Mammary epithelial cell (primary cell): ENCODE measurements at regions not wholly inside any gene's neighbourhood (a gene's known extent, or its start where the extent isn't known, plus 50 kb on each side); places are given as distances from the start of the nearest gene placed in this dataset.

ENCODE experiments used
- EZH2 ChIP-seq: IDR thresholded peaks from 2 replicates; pipeline ENCODE4 v1.6.1; 2012; ENCODE audit warnings: low read length, inconsistent platforms, borderline replicate concordance
- TF ChIP-seq, protein P1 (sequence below), 2 donors: IDR thresholded peaks in 1 of 2; conservative IDR thresholded peaks in 1 of 2; 2 replicates each; pipeline ENCODE4 v1.5.1; 2011 to 2012; ENCODE audit warnings: inconsistent platforms in 2 of 2, low read length in 2 of 2, mild to moderate bottlenecking in 2 of 2, control low read depth in 1 of 2, low read depth in 1 of 2; ENCODE audit not compliant: insufficient read depth in 1 of 2; ENCODE audit errors: extremely low read depth in 1 of 2

DNA sequence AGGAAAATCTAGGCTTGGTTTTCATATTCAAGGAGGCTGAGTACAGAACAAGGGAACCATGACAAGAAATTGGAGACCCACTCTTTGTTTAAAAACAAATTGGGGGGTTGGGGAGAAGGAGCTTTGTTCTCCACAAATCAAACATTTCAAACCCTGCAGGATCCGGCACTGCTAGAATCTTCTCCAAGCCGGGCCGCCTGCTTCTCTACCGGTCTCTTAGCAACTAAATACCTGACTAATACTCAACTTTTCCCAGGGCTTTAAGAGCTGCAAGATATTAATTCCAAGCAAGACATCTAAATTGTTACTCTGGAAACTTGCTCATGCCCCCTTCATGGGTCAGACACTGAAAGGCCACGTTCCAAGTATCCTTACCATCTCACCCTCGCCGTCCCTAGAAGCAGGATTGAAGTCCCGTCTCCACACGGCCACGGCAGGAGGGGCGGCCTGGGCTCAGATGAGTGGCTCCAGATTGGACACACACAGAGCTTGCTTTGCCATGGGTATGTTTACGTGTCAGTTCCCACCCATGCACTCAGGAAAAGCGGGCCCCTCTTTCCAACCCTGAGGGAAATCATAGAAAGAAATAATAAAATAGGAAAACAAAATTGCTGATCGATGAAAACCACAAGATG lies 126.4 kb upstream of the CDH4 start:
- TF ChIP-seq EZH2 = no peak
- TF ChIP-seq, protein P1, sequence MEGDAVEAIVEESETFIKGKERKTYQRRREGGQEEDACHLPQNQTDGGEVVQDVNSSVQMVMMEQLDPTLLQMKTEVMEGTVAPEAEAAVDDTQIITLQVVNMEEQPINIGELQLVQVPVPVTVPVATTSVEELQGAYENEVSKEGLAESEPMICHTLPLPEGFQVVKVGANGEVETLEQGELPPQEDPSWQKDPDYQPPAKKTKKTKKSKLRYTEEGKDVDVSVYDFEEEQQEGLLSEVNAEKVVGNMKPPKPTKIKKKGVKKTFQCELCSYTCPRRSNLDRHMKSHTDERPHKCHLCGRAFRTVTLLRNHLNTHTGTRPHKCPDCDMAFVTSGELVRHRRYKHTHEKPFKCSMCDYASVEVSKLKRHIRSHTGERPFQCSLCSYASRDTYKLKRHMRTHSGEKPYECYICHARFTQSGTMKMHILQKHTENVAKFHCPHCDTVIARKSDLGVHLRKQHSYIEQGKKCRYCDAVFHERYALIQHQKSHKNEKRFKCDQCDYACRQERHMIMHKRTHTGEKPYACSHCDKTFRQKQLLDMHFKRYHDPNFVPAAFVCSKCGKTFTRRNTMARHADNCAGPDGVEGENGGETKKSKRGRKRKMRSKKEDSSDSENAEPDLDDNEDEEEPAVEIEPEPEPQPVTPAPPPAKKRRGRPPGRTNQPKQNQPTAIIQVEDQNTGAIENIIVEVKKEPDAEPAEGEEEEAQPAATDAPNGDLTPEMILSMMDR (conservative IDR thresholded peaks at IDR 0.05 in 1 of 2, IDR thresholded peaks at IDR 0.05 in 1 of 2; ENCODE audit: extremely low read depth in 1 of 2, insufficient read depth in 1 of 2, low read depth in 1 of 2, low read length in 2 of 2) = no peak
